ENCODE measurements at regions not wholly inside any gene's neighbourhood (a gene's known extent, or its start where the extent isn't known, plus 50 kb on each side); places are given as distances from the start of the nearest gene placed in this dataset.

DNA sequence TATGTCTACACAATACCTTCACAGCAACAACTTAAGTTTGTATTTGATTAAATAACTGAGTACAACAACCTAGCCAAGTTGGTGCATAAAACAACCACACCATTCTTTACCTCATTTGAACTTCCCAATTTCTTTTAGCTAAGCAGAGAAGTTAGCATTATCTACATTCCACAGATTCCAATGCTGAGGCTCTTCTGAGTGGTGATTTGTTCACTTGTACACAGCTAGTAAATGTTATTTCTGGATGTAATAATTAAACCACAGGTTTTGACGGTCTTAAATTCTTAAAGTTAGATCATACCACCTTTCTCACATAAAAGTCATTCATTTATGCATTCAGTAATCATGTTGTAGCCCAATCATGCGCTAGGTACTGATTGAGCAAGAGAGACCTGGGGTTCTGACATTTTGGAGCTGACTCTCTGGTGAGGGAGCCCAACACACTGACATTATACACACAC lies 102.5 kb downstream of the SST start:
- ATAC-seq (ENCODE audit: low FRiP score in 2 of 2) (no peak), DNase-seq (no peak)
- 47 to 49% methylated on average over 2 of the region's 2 CpGs for WGBS, 2 donors
- Histone ChIP-seq H3K27ac (no peak overlapping the region), H3K36me3 (no peaks in the 10 kb centered on the region), H3K27me3 (no peaks in the 10 kb centered on the region), H3K9me3 (no peaks in the 10 kb centered on the region), H3K4me3 (no peak overlapping the region), H3K4me1 (peaks cover 0 to 6% (median 5%) of the 10 kb centered on the region in 4 donors)
- no peak for TF ChIP-seq EP300 (IDR thresholded peaks at IDR 0.05)
- TF ChIP-seq POLR2A (IDR thresholded peaks at IDR 0.05), result no peak
- TF ChIP-seq, protein P1, sequence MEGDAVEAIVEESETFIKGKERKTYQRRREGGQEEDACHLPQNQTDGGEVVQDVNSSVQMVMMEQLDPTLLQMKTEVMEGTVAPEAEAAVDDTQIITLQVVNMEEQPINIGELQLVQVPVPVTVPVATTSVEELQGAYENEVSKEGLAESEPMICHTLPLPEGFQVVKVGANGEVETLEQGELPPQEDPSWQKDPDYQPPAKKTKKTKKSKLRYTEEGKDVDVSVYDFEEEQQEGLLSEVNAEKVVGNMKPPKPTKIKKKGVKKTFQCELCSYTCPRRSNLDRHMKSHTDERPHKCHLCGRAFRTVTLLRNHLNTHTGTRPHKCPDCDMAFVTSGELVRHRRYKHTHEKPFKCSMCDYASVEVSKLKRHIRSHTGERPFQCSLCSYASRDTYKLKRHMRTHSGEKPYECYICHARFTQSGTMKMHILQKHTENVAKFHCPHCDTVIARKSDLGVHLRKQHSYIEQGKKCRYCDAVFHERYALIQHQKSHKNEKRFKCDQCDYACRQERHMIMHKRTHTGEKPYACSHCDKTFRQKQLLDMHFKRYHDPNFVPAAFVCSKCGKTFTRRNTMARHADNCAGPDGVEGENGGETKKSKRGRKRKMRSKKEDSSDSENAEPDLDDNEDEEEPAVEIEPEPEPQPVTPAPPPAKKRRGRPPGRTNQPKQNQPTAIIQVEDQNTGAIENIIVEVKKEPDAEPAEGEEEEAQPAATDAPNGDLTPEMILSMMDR (IDR thresholded peaks at IDR 0.05), result no peak
- no peak for TF ChIP-seq POLR2AphosphoS5 (IDR thresholded peaks at IDR 0.05)

DNA sequence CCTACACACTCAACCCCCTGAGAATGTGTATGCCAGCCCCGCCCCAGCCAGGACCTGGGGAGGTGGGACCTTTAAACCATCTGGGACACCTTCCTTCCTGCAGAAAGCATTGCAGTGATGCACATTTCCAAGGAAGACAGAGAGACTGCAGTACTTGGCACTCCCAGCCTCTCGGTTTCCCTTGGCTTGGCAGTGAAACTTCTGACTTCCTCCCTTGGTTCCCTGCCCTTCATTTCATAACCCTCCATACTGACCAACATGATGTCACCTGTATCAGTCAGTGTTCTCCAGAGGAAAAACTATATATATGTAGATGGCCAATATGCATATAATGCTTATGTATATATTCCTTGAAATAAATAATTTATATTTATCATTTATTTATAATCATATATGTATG lies 103.2 kb downstream of the SST start:
- WGBS, 2 donors, result 46 to 48% methylated on average over 2 of the region's 2 CpGs
- no peaks in the 10 kb centered on the region for H3K36me3 ChIP-seq
- H3K27me3 ChIP-seq, result no peaks in the 10 kb centered on the region
- no peaks in the 10 kb centered on the region for H3K9me3 ChIP-seq
- TF ChIP-seq POLR2AphosphoS5 (IDR thresholded peaks at IDR 0.05) (no peak), POLR2A (IDR thresholded peaks at IDR 0.05) (no peak), EP300 (IDR thresholded peaks at IDR 0.05) (no peak)
- TF ChIP-seq, protein P1 (IDR thresholded peaks at IDR 0.05), result no peak
- ATAC-seq (ENCODE audit: low FRiP score in 2 of 2) (peak in 1 of 2 donors; percentile 62), DNase-seq (no peak)
- H3K27ac ChIP-seq, result no peak overlapping the region
- peaks cover 0 to 6% (median 5%) of the 10 kb centered on the region in 4 donors for H3K4me1 ChIP-seq
- H3K4me3 ChIP-seq, result no peak overlapping the region

DNA sequence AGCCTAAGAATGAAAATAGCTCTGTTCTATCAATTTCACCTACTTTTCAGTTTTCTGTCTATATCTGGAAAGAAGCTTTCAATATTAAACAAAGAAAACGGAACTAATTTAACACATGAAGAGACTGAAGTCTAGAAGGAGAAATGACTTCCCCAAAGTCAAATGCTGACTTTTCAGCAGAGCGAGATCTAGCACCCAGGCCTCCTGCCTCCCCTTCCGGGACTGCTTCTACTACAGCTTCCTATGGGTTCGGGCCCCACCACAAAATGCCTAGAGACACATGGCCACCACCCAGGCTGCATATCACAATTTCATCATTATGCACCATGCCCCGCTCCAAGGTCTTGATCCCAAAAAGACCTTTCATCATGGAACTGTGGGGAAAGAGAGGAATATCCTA lies 104.5 kb downstream of the SST start:
- peaks cover 0 to 6% (median 5%) of the 10 kb centered on the region in 4 donors for H3K4me1 ChIP-seq
- no peaks in the 10 kb centered on the region for H3K9me3 ChIP-seq
- H3K27ac ChIP-seq, result no peak overlapping the region
- 94 to 98% methylated on average over 5 of the region's 5 CpGs for WGBS, 2 donors
- ATAC-seq (ENCODE audit: low FRiP score in 2 of 2) (no peak), DNase-seq (no peak)
- H3K27me3 ChIP-seq, result no peaks in the 10 kb centered on the region
- no peaks in the 10 kb centered on the region for H3K36me3 ChIP-seq
- no peak overlapping the region for H3K4me3 ChIP-seq
- TF ChIP-seq POLR2AphosphoS5 (IDR thresholded peaks at IDR 0.05) (no peak), EP300 (IDR thresholded peaks at IDR 0.05) (no peak), POLR2A (IDR thresholded peaks at IDR 0.05) (no peak)

DNA sequence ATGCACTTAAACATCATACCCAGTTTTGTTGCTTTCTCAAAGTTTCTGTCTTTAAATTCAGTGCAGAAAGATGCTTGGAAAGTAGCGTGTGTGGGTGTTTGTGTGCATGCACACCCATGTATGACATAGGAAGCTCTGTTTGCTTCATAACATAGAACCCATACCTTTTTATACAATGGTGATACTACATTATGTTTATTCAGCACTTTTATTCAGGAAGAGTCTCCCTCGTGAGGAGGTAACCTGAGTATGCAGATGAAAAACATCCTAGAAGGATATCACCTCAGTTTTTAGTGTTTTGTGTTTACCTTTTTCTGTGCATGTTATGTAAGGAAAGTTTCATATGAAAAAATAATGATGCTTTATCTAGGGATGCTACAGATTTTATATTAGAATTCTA lies 111.2 kb downstream of the SST start:
- Histone ChIP-seq H3K4me3 (no peak overlapping the region), H3K4me1 (no peaks in the 10 kb centered on the region), H3K9me3 (no peaks in the 10 kb centered on the region), H3K27me3 (no peaks in the 10 kb centered on the region), H3K36me3 (no peaks in the 10 kb centered on the region), H3K27ac (no peak overlapping the region)
- ATAC-seq (ENCODE audit: low FRiP score in 2 of 2) (no peak), DNase-seq (no peak)
- TF ChIP-seq EP300 (IDR thresholded peaks at IDR 0.05) (no peak), POLR2AphosphoS5 (IDR thresholded peaks at IDR 0.05) (no peak), POLR2A (IDR thresholded peaks at IDR 0.05) (no peak)
- TF ChIP-seq, protein P1 (IDR thresholded peaks at IDR 0.05), result no peak
- WGBS, 2 donors, result 65 to 77% methylated on average over 2 of the region's 2 CpGs

DNA sequence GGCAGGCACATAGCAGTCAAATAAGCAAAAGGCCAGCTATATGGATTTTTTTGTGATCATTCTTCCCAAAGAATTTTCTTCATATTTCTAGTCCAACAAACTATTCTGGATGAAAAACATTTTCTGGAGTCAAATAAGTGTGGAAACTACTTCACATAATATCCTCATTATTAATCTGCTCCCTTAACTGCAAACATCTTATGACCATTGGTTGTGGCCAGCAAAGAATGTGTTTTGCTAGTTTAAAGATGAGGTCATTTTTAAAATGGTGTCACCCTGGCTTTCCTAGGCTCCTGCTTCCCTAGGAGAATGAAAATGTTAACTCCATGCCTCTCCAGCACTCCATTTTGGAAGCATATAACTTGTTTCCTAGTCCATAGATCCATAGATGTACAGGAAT lies 118.8 kb downstream of the SST start:
- TF ChIP-seq, protein P1 (IDR thresholded peaks at IDR 0.05), result no peak
- TF ChIP-seq EP300 (IDR thresholded peaks at IDR 0.05) (no peak), POLR2A (IDR thresholded peaks at IDR 0.05) (no peak), POLR2AphosphoS5 (IDR thresholded peaks at IDR 0.05) (no peak)
- Histone ChIP-seq H3K27me3 (no peaks in the 10 kb centered on the region), H3K27ac (no peak overlapping the region), H3K36me3 (no peaks in the 10 kb centered on the region), H3K4me1 (no peaks in the 10 kb centered on the region), H3K4me3 (no peak overlapping the region), H3K9me3 (no peaks in the 10 kb centered on the region)
- no peak for ATAC-seq (ENCODE audit: low FRiP score in 2 of 2)
- no peak for DNase-seq
